ENCODE measurements at regions not wholly inside any gene's neighbourhood (a gene's known extent, or its start where the extent isn't known, plus 50 kb on each side); places are given as distances from the start of the nearest gene placed in this dataset.
A peak's percentile ranks its signal among the peaks of the same experiment; 100 is the strongest.
"Not testable (repeated sequence)": the region's sequence is repeated elsewhere in the genome, so short reads cannot be mapped to it uniquely, and the experiment has no call there.

GRCh38 chr12:131214936-131215335, 261.2 kb downstream of the ADGRD1 start:
- DNase-seq (ENCODE audit: low spot score): not testable (repeated sequence)

- DNase-seq (ENCODE audit: low spot score): not testable (repeated sequence)
Observed at GRCh38 chr12:131216587-131216986, 262.9 kb downstream of the ADGRD1 start.

- DNase-seq (ENCODE audit: low spot score): no peak
Observed at GRCh38 chr12:131217024-131217586, 263.4 kb downstream of the ADGRD1 start.

GRCh38 chr12:131218026-131218922, 264.6 kb downstream of the ADGRD1 start:
- peak; percentile 40 for DNase-seq (ENCODE audit: low spot score)

GRCh38 chr12:131218923-131219669, 265.4 kb downstream of the ADGRD1 start:
- no peak for DNase-seq (ENCODE audit: low spot score)

GRCh38 chr12:131219670-131220330, 266.1 kb downstream of the ADGRD1 start:
- no peak for DNase-seq (ENCODE audit: low spot score)

- no peak for DNase-seq (ENCODE audit: low spot score)
Observed at GRCh38 chr12:131220331-131220685, 266.6 kb downstream of the ADGRD1 start.

GRCh38 chr12:131221061-131221956, 267.6 kb downstream of the ADGRD1 start:
- no peak for DNase-seq (ENCODE audit: low spot score)

- no peak for DNase-seq (ENCODE audit: low spot score)
Observed at GRCh38 chr12:131221957-131222328, 268.2 kb downstream of the ADGRD1 start.

- peak; percentile 69 for DNase-seq (ENCODE audit: low spot score)
Observed at GRCh38 chr12:131222329-131223139, 268.8 kb downstream of the ADGRD1 start.

GRCh38 chr12:131223171-131223761, 269.6 kb downstream of the ADGRD1 start:
- no peak for DNase-seq (ENCODE audit: low spot score)

GRCh38 chr12:131223791-131224225, 270.1 kb downstream of the ADGRD1 start:
- DNase-seq (ENCODE audit: low spot score): no peak

- not testable (repeated sequence) for DNase-seq (ENCODE audit: low spot score)
Observed at GRCh38 chr12:131224226-131225065, 270.7 kb downstream of the ADGRD1 start.

GRCh38 chr12:131225066-131225380, 271.3 kb downstream of the ADGRD1 start:
- not testable (repeated sequence) for DNase-seq (ENCODE audit: low spot score)

- DNase-seq (ENCODE audit: low spot score): no peak
Observed at GRCh38 chr12:131226345-131227265, 272.9 kb downstream of the ADGRD1 start.

- DNase-seq (ENCODE audit: low spot score): not testable (repeated sequence)
Observed at GRCh38 chr12:131227641-131228040, 273.9 kb downstream of the ADGRD1 start.

GRCh38 chr12:131229079-131229425, 275.3 kb downstream of the ADGRD1 start:
- DNase-seq (ENCODE audit: low spot score): not testable (repeated sequence)

All from COLO829 (cell line).